ENCODE measurements at regions not wholly inside any gene's neighbourhood (a gene's known extent, or its start where the extent isn't known, plus 50 kb on each side); places are given as distances from the start of the nearest gene placed in this dataset.

- H3F3A ChIP-seq (ENCODE audit: low read length, unreplicated experiment): no peaks in the 10 kb centered on the region
Observed at GRCh38 chr2:126399001-126399400, 257.0 kb upstream of the GYPC start.

GRCh38 chr2:126403039-126403628, 252.8 kb upstream of the GYPC start:
- Histone ChIP-seq H3K27ac (ENCODE audit: low read length) (no peak overlapping the region), H3K4me1 (ENCODE audit: insufficient read depth, low read length) (no peaks in the 10 kb centered on the region), H3K27me3 (ENCODE audit: low read length) (no peaks in the 10 kb centered on the region), H3F3A (ENCODE audit: low read length, unreplicated experiment) (no peaks in the 10 kb centered on the region), H3K9me2 (replicated peaks; ENCODE audit: low read length) (no peaks in the 10 kb centered on the region), H3K4me3 (ENCODE audit: low read length) (no peak overlapping the region), H3K9ac (ENCODE audit: low read length) (no peak overlapping the region), H3K9me3 (ENCODE audit: low read length) (0 out of 2 replicates have a peak, but pooled peaks cover 4% of the 10 kb centered on the region), H3K36me3 (ENCODE audit: low read depth, low read length) (no peaks in the 10 kb centered on the region), H3K79me2 (ENCODE audit: low read length) (no peaks in the 10 kb centered on the region), H3K4me2 (ENCODE audit: low read length) (no peak overlapping the region), H2AFZ (ENCODE audit: low read length) (no peak overlapping the region), H4K20me1 (ENCODE audit: low read length) (no peaks in the 10 kb centered on the region)
- CTCF ChIA-PET: no interaction called here
- POLR2A ChIA-PET (ENCODE audit: unreplicated experiment): no interaction called here
- no peak for DNase-seq
- TF ChIP-seq EZH2 (IDR thresholded peaks at IDR 0.05; ENCODE audit: low read length, unreplicated experiment) (no peak), EZH2phosphoT487 (IDR thresholded peaks at IDR 0.05; ENCODE audit: borderline replicate concordance, low read length) (no peak), CTCF (conservative IDR thresholded peaks at IDR 0.05; ENCODE audit: low read depth, low read length) (no peak)
- no TSS peak for BruUV-seq (replicated peaks)
- intact Hi-C loops (cut with micrococcal nuclease): no loop called here
- ATAC-seq: no peak

More at GRCh38 chr2:126399001-126399400, 257.0 kb upstream of the GYPC start:
- Histone ChIP-seq H3K79me2 (ENCODE audit: low read length) (no peaks in the 10 kb centered on the region), H3K9me3 (ENCODE audit: low read length) (0 out of 2 replicates have a peak, but pooled peaks cover 4% of the 10 kb centered on the region), H3K4me3 (ENCODE audit: low read length) (no peak overlapping the region), H3K27me3 (ENCODE audit: low read length) (no peaks in the 10 kb centered on the region), H2AFZ (ENCODE audit: low read length) (no peak overlapping the region), H3K4me2 (ENCODE audit: low read length) (no peak overlapping the region), H4K20me1 (ENCODE audit: low read length) (no peaks in the 10 kb centered on the region), H3K36me3 (ENCODE audit: low read depth, low read length) (no peaks in the 10 kb centered on the region), H3K4me1 (ENCODE audit: insufficient read depth, low read length) (no peaks in the 10 kb centered on the region), H3K9me2 (replicated peaks; ENCODE audit: low read length) (no peaks in the 10 kb centered on the region), H3K9ac (ENCODE audit: low read length) (no peak overlapping the region), H3K27ac (ENCODE audit: low read length) (no peak overlapping the region)
- DNase-seq: no peak
- POLR2A ChIA-PET (ENCODE audit: unreplicated experiment): no interaction called here
- CTCF ChIA-PET: no interaction called here
- ATAC-seq: no peak
- BruUV-seq (replicated peaks): no TSS peak
- TF ChIP-seq CTCF (conservative IDR thresholded peaks at IDR 0.05; ENCODE audit: low read depth, low read length): no peak
- intact Hi-C loops (cut with micrococcal nuclease): no loop called here

GRCh38 chr2:126406267-126406666, 249.7 kb upstream of the GYPC start:
- no peaks in the 10 kb centered on the region for H3K36me3 ChIP-seq (ENCODE audit: low read depth, low read length)
- DNase-seq (no peak), ATAC-seq (no peak)
- no peaks in the 10 kb centered on the region for H3F3A ChIP-seq (ENCODE audit: low read length, unreplicated experiment)
- TF ChIP-seq EZH2phosphoT487 (IDR thresholded peaks at IDR 0.05; ENCODE audit: borderline replicate concordance, low read length): no peak
- TF ChIP-seq EZH2 (IDR thresholded peaks at IDR 0.05; ENCODE audit: low read length, unreplicated experiment): no peak
- TF ChIP-seq CTCF (conservative IDR thresholded peaks at IDR 0.05; ENCODE audit: low read depth, low read length): no peak
- CTCF ChIA-PET: no interaction called here
- 0 out of 2 replicates have a peak, but pooled peaks cover 4% of the 10 kb centered on the region for H3K9me3 ChIP-seq (ENCODE audit: low read length)
- no peaks in the 10 kb centered on the region for H3K4me1 ChIP-seq (ENCODE audit: insufficient read depth, low read length)
- H3K27me3 ChIP-seq (ENCODE audit: low read length): no peaks in the 10 kb centered on the region
- POLR2A ChIA-PET (ENCODE audit: unreplicated experiment): no interaction called here
- H2AFZ ChIP-seq (ENCODE audit: low read length): no peak overlapping the region
- H3K9ac ChIP-seq (ENCODE audit: low read length): no peak overlapping the region
- no peak overlapping the region for H3K27ac ChIP-seq (ENCODE audit: low read length)
- H3K4me2 ChIP-seq (ENCODE audit: low read length): no peak overlapping the region
- no peaks in the 10 kb centered on the region for H4K20me1 ChIP-seq (ENCODE audit: low read length)
- no peak overlapping the region for H3K4me3 ChIP-seq (ENCODE audit: low read length)
- H3K79me2 ChIP-seq (ENCODE audit: low read length): no peaks in the 10 kb centered on the region
- intact Hi-C loops (cut with micrococcal nuclease): no loop called here
- H3K9me2 ChIP-seq (replicated peaks; ENCODE audit: low read length): no peaks in the 10 kb centered on the region
- BruUV-seq (replicated peaks): no TSS peak
